ENCODE measurements at regions not wholly inside any gene's neighbourhood (a gene's known extent, or its start where the extent isn't known, plus 50 kb on each side); places are given as distances from the start of the nearest gene placed in this dataset.

- no peak for DNase-seq
Measured at GRCh38 chr22:46079093-46079860, 71.0 kb upstream of the PPARA start.

- no peak for DNase-seq
Measured at GRCh38 chr22:46079861-46080821, 70.2 kb upstream of the PPARA start.

GRCh38 chr22:46081036-46081830 lies 69.1 kb upstream of the PPARA start:
- no peak for DNase-seq

- DNase-seq = no peak
Measured at GRCh38 chr22:46081831-46082210, 68.5 kb upstream of the PPARA start.

GRCh38 chr22:46082633-46083032 lies 67.7 kb upstream of the PPARA start:
- no peak for DNase-seq

GRCh38 chr22:46083383-46084350 lies 66.7 kb upstream of the PPARA start:
- no peak for DNase-seq

- no peak for DNase-seq
Measured at GRCh38 chr22:46084376-46084775, 66.0 kb upstream of the PPARA start.

- DNase-seq = no peak
Measured at GRCh38 chr22:46084943-46085827, 65.1 kb upstream of the PPARA start.

GRCh38 chr22:46085828-46086576 lies 64.3 kb upstream of the PPARA start:
- DNase-seq = no peak

GRCh38 chr22:46086577-46087335 lies 63.6 kb upstream of the PPARA start:
- DNase-seq = no peak

- DNase-seq = no peak
Measured at GRCh38 chr22:46087336-46087690, 63.0 kb upstream of the PPARA start.

- no peak for DNase-seq
Measured at GRCh38 chr22:46087816-46088277, 62.5 kb upstream of the PPARA start.

- no peak for DNase-seq
Measured at GRCh38 chr22:46088541-46089311, 61.6 kb upstream of the PPARA start.

GRCh38 chr22:46089426-46090035 lies 60.8 kb upstream of the PPARA start:
- DNase-seq = no peak

- DNase-seq = no peak
Measured at GRCh38 chr22:46090036-46090591, 60.2 kb upstream of the PPARA start.

- no peak for DNase-seq
Measured at GRCh38 chr22:46090631-46091201, 59.6 kb upstream of the PPARA start.

- DNase-seq = no peak
Measured at GRCh38 chr22:46091277-46091977, 58.9 kb upstream of the PPARA start.
